Mesendoderm (in vitro differentiated cells): ENCODE measurements at regions not wholly inside any gene's neighbourhood (a gene's known extent, or its start where the extent isn't known, plus 50 kb on each side); places are given as distances from the start of the nearest gene placed in this dataset.
"Not testable (repeated sequence)": the region's sequence is repeated elsewhere in the genome, so short reads cannot be mapped to it uniquely, and the experiment has no call there.

ENCODE experiments used
- DNase-seq: peaks from one replicate; pipeline ENCODE4 v3.0.0; 2013
- H2AK5ac ChIP-seq: 2 replicates; pipeline ENCODE4 v1.6.1; 2013; ENCODE audit warnings: low read length, inconsistent platforms
- H2BK120ac ChIP-seq: 2 replicates; pipeline ENCODE4 v1.6.1; 2013; ENCODE audit warnings: low read depth, mild to moderate bottlenecking, low read length, moderate library complexity, mixed read lengths
- H2BK15ac ChIP-seq: replicated peaks from 2 replicates; pipeline ENCODE4 v1.6.1; 2013; ENCODE audit warnings: low read depth, mild to moderate bottlenecking, moderate library complexity
- H2BK5ac ChIP-seq: 2 replicates; pipeline ENCODE4 v1.6.1; 2013; ENCODE audit warnings: low read length, inconsistent platforms
- H3K18ac ChIP-seq: 2 replicates; pipeline ENCODE4 v1.6.1; 2013; ENCODE audit warnings: mild to moderate bottlenecking, low read length, mixed read lengths
- H3K23ac ChIP-seq: one replicate; pipeline ENCODE4 v1.6.1; 2013; ENCODE audit warnings: low read length
- H3K27ac ChIP-seq: 2 replicates; pipeline ENCODE4 v1.5.1; 2013; ENCODE audit warnings: low read depth, mild to moderate bottlenecking, inconsistent platforms, low read length, moderate library complexity
- H3K27me3 ChIP-seq: 2 replicates; pipeline ENCODE4 v1.6.1; 2013; ENCODE audit warnings: low read length, control low read depth, mild to moderate bottlenecking, inconsistent platforms; ENCODE audit not compliant: insufficient read depth, poor library complexity
- H3K36me3 ChIP-seq: 2 replicates; pipeline ENCODE4 v1.6.1; 2013; ENCODE audit warnings: low read length, inconsistent platforms; ENCODE audit not compliant: control insufficient read depth, insufficient read depth
- H3K4ac ChIP-seq: one replicate; pipeline ENCODE4 v1.6.1; 2013; ENCODE audit warnings: low read depth, mild to moderate bottlenecking, low read length, moderate library complexity
- H3K4me1 ChIP-seq: 2 replicates; pipeline ENCODE4 v1.6.1; 2013; ENCODE audit warnings: low read depth, low read length, inconsistent platforms; ENCODE audit not compliant: control insufficient read depth
- H3K4me2 ChIP-seq: 2 replicates; pipeline ENCODE4 v1.6.1; 2013; ENCODE audit warnings: low read length
- H3K4me3 ChIP-seq: 2 replicates; pipeline ENCODE4 v1.5.1; 2013; ENCODE audit warnings: mild to moderate bottlenecking, low read length
- H3K56ac ChIP-seq: one replicate; pipeline ENCODE4 v1.6.1; 2013; ENCODE audit warnings: low read length
- H3K79me1 ChIP-seq: 2 replicates; pipeline ENCODE4 v1.6.1; 2013; ENCODE audit warnings: low read length, inconsistent platforms
- H3K79me2 ChIP-seq: 2 replicates; pipeline ENCODE4 v1.6.1; 2013; ENCODE audit warnings: mild to moderate bottlenecking, low read length; ENCODE audit not compliant: control insufficient read depth, insufficient read depth
- H3K9ac ChIP-seq: 2 replicates; pipeline ENCODE4 v1.6.1; 2013; ENCODE audit warnings: low read length, inconsistent platforms
- H4K5ac ChIP-seq: one replicate; pipeline ENCODE4 v1.6.1; 2013; ENCODE audit warnings: low read length
- H4K8ac ChIP-seq: one replicate; pipeline ENCODE4 v1.6.1; 2013; ENCODE audit warnings: low read depth, mild to moderate bottlenecking, control low read depth, low read length, moderate library complexity
- WGBS: extraction: QIAGEN DNeasy Blood & Tissue Kit; methylation state at CpG from one replicate; pipeline ENCODE4 v1.1.7; 2013; ENCODE audit warnings: low lambda C conversion rate, missing lambda C conversion rate; ENCODE audit not compliant: insufficient coverage; ENCODE audit errors: extremely low coverage; 5-methylcytosine and 5-hydroxymethylcytosine counted together

DNA sequence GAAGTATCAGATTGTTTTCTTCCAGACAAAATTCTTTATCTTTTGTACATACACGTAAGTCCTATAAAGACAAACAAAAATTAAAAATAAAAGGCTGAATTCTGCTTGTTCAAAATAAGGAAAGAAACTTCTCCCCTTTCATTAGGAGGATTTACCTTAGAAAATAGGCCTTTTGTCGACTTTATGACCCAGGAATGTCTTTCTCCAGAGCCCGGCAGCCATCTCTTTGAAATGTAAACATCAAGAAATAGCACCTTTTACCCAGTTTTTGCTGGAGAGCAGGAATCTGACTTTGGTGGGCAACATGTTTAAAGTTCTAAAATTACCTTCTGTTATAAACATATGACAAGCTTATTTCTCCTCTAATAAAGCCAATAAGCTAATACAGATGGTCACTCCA lies 373.0 kb upstream of the FTMT start:
- no peak overlapping the region for H3K4me2 ChIP-seq
- no peak overlapping the region for H4K8ac ChIP-seq
- no peak overlapping the region for H2BK5ac ChIP-seq
- H2AK5ac ChIP-seq, result no peak overlapping the region
- no peaks in the 10 kb centered on the region for H3K79me2 ChIP-seq
- H3K9ac ChIP-seq, result no peak overlapping the region
- no peak overlapping the region for H2BK15ac ChIP-seq
- H3K79me1 ChIP-seq, result no peaks in the 10 kb centered on the region
- H2BK120ac ChIP-seq, result no peak overlapping the region
- H3K27ac ChIP-seq, result no peak overlapping the region
- no peaks in the 10 kb centered on the region for H3K36me3 ChIP-seq
- no peak overlapping the region for H3K4ac ChIP-seq
- DNase-seq, result peak; percentile 17
- no peaks in the 10 kb centered on the region for H3K4me1 ChIP-seq
- H3K18ac ChIP-seq, result no peak overlapping the region
- H4K5ac ChIP-seq, result no peak overlapping the region
- H3K4me3 ChIP-seq, result no peak overlapping the region
- no CpG with 5 or more reads among the region's 3 CpGs for WGBS
- no peak overlapping the region for H3K23ac ChIP-seq
- H3K56ac ChIP-seq, result no peak overlapping the region
- no peaks in the 10 kb centered on the region for H3K27me3 ChIP-seq

- Histone ChIP-seq H2AK5ac (no peak overlapping the region), H3K18ac (no peak overlapping the region), H2BK120ac (no peak overlapping the region), H3K4ac (no peak overlapping the region), H4K5ac (no peak overlapping the region), H3K27ac (no peak overlapping the region), H2BK5ac (no peak overlapping the region), H3K27me3 (no peaks in the 10 kb centered on the region), H3K23ac (no peak overlapping the region), H3K79me1 (no peaks in the 10 kb centered on the region), H3K79me2 (no peaks in the 10 kb centered on the region), H3K4me1 (no peaks in the 10 kb centered on the region), H4K8ac (no peak overlapping the region), H3K9ac (no peak overlapping the region), H3K4me2 (no peak overlapping the region), H3K36me3 (no peaks in the 10 kb centered on the region), H3K56ac (no peak overlapping the region), H3K4me3 (no peak overlapping the region), H2BK15ac (no peak overlapping the region)
- DNase-seq, result no peak
Observed at GRCh38 chr5:121479337-121479736, 372.3 kb upstream of the FTMT start.

GRCh38 chr5:121485281-121485680 lies 366.4 kb upstream of the FTMT start:
- H3K27me3 ChIP-seq, result no peaks in the 10 kb centered on the region

DNA sequence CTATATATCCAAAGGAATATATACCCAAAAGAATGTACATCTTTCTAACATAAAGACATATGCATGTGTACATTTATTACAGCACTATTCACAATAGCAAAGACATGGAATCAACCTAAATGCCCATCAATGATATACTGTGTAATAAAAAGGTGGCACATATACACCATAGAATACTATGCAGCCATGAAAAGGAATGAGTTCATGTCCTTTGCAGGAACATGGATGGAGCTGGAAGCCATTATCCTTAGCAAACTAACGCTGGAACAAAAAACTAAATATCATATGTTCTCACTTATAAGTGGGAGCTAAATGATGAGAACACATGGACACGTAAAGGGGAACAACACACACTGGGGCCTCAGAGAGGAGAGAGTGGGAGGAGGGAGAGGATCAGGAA lies 365.7 kb upstream of the FTMT start:
- not testable (repeated sequence) for H3K27ac ChIP-seq, H3K4me3 ChIP-seq, H2BK5ac ChIP-seq, H3K56ac ChIP-seq, H2AK5ac ChIP-seq, H3K27me3 ChIP-seq, H3K4me1 ChIP-seq, H2BK15ac ChIP-seq, H3K23ac ChIP-seq, H4K5ac ChIP-seq, H3K79me2 ChIP-seq, H3K79me1 ChIP-seq, H2BK120ac ChIP-seq, H3K4ac ChIP-seq, H3K9ac ChIP-seq, DNase-seq, H4K8ac ChIP-seq, H3K4me2 ChIP-seq, H3K18ac ChIP-seq, H3K36me3 ChIP-seq
- no CpG with 5 or more reads among the region's 2 CpGs for WGBS

More at GRCh38 chr5:121485281-121485680, 366.4 kb upstream of the FTMT start:
- Histone ChIP-seq H3K79me2 (no peaks in the 10 kb centered on the region), H4K8ac (no peak overlapping the region), H3K56ac (no peak overlapping the region), H3K79me1 (no peaks in the 10 kb centered on the region), H4K5ac (no peak overlapping the region), H2BK120ac (no peak overlapping the region), H2BK5ac (no peak overlapping the region), H2AK5ac (no peak overlapping the region), H3K4me3 (no peak overlapping the region), H3K9ac (no peak overlapping the region), H3K27ac (no peak overlapping the region), H3K23ac (no peak overlapping the region), H3K4me2 (no peak overlapping the region), H3K36me3 (no peaks in the 10 kb centered on the region), H3K4me1 (no peaks in the 10 kb centered on the region), H2BK15ac (no peak overlapping the region), H3K4ac (no peak overlapping the region), H3K18ac (no peak overlapping the region)
- no peak for DNase-seq
- no CpG with 5 or more reads among the region's 5 CpGs for WGBS

GRCh38 chr5:121489972-121490371 lies 361.7 kb upstream of the FTMT start:
- no peak overlapping the region for H3K4me3 ChIP-seq
- no peaks in the 10 kb centered on the region for H3K27me3 ChIP-seq
- no peak overlapping the region for H2AK5ac ChIP-seq
- no peak for DNase-seq
- H3K4ac ChIP-seq, result no peak overlapping the region
- no peak overlapping the region for H2BK15ac ChIP-seq
- no peaks in the 10 kb centered on the region for H3K79me2 ChIP-seq
- H3K4me1 ChIP-seq, result no peaks in the 10 kb centered on the region
- no peak overlapping the region for H2BK120ac ChIP-seq
- no peak overlapping the region for H3K56ac ChIP-seq
- no peak overlapping the region for H3K18ac ChIP-seq
- no peak overlapping the region for H3K4me2 ChIP-seq
- H3K79me1 ChIP-seq, result no peaks in the 10 kb centered on the region
- no peak overlapping the region for H3K9ac ChIP-seq
- no peak overlapping the region for H2BK5ac ChIP-seq
- no peak overlapping the region for H3K27ac ChIP-seq
- H3K23ac ChIP-seq, result no peak overlapping the region
- H4K8ac ChIP-seq, result no peak overlapping the region
- H3K36me3 ChIP-seq, result no peaks in the 10 kb centered on the region
- H4K5ac ChIP-seq, result no peak overlapping the region

- no peak overlapping the region for H2BK5ac ChIP-seq
- H3K4me1 ChIP-seq, result no peaks in the 10 kb centered on the region
- H4K8ac ChIP-seq, result no peak overlapping the region
- H3K4ac ChIP-seq, result no peak overlapping the region
- no peak overlapping the region for H3K23ac ChIP-seq
- H4K5ac ChIP-seq, result no peak overlapping the region
- no peaks in the 10 kb centered on the region for H3K27me3 ChIP-seq
- H2AK5ac ChIP-seq, result no peak overlapping the region
- H3K79me2 ChIP-seq, result no peaks in the 10 kb centered on the region
- H3K18ac ChIP-seq, result no peak overlapping the region
- no peaks in the 10 kb centered on the region for H3K79me1 ChIP-seq
- H3K9ac ChIP-seq, result no peak overlapping the region
- H3K4me3 ChIP-seq, result no peak overlapping the region
- DNase-seq, result no peak
- no peak overlapping the region for H2BK120ac ChIP-seq
- H3K36me3 ChIP-seq, result no peaks in the 10 kb centered on the region
- no peak overlapping the region for H3K27ac ChIP-seq
- H2BK15ac ChIP-seq, result no peak overlapping the region
- no peak overlapping the region for H3K4me2 ChIP-seq
- WGBS, result no CpG with 5 or more reads among the region's 1 CpG
- H3K56ac ChIP-seq, result no peak overlapping the region
Observed at GRCh38 chr5:121497176-121497575, 354.5 kb upstream of the FTMT start.
